Nucleus accumbens (tissue), 56 donors: ENCODE measurements at regions not wholly inside any gene's neighbourhood (a gene's known extent, or its start where the extent isn't known, plus 50 kb on each side); places are given as distances from the start of the nearest gene placed in this dataset.

ENCODE experiments used
- DNase-seq, 56 donors: peaks; one replicate each; lab custom pipeline; 2025; lab: John Stamatoyannopoulos, UW

DNA sequence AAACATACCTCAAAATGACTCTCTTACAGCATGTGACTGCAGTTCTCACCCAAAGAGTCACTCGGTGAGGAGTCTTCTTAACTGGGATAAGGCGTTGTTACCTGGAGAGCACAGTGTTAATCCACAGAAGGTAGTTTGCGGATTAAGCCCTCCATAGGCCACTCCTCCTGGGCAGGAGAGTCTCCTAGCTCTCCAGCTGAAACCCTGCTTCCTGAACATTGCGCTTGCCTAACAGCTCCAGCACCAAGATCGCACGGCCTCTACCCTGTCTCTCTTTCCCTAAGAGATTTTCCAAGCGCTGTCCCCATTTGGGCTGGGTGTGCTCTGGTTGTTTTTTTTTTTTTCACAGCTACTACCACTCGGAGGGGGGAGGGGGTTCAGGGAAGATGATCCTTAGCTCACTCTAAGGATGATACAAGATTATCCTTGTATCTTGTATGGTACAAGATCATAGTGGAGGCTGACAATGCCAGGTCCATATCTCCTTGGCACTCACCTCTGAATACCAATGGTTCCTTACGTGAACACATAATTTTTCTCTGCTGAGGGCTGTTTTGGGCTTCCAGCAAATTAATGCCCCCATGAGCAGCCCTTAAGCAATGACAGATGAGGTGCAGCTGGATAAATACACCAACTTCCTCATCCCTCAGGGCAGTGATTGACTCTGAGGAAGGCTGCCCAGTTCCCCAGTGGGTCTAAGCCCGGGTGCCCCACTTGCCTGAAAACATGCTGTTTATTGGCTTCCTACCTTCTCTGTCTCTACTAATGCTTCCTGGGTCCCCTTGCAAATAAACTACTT, 185.2 kb upstream of the TSC22D2 start:
- DNase-seq, result no peak

DNA sequence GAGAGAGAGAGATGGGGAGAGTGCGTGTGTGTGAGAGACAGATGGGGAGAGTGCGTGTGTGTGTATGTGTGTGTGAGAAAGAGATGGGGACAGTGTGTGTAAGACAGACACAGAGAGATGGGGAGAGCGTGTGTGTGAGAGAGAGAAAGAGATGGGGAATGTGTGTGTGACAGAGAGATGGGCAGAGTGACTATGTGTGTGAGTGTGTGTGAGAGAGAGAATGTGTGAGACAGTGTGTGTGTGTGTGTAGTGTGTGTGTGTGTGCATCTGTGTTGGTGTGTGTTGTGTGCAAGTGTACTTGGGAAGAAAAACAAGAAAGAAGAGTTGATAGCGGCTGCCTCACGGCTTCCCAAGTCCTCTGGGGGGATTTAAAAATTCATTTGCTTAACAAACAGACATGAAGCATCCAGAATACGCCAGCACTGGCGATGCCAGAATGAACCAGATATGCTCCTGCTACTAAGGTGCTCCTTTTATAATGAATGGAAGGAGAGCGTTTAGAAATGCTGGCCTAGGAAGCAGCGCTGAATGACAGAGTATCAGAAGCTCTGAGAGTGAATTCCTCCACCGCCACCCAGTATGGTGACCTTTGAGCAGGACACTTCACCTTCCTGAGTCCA, 186.1 kb upstream of the TSC22D2 start:
- no peak for DNase-seq

DNA sequence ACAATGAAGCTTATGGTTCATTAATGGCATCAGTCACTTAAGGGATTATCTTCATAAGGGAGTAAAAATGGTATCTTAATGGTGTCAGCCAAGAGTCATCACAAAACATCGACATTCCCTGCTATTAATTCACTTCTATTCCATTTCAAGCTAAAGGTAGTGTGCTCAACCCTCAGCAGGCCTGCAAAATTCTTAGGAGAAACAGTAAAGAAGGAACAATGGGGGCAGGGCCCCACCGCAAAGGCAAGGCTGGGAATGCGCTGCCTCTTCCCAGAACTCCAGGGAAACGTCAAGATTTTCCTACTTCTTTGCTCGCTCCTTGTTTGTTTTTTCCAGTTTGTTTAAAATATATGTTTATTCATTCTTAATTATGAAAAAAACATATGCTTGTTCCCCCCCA, 187.3 kb upstream of the TSC22D2 start:
- no peak for DNase-seq

DNA sequence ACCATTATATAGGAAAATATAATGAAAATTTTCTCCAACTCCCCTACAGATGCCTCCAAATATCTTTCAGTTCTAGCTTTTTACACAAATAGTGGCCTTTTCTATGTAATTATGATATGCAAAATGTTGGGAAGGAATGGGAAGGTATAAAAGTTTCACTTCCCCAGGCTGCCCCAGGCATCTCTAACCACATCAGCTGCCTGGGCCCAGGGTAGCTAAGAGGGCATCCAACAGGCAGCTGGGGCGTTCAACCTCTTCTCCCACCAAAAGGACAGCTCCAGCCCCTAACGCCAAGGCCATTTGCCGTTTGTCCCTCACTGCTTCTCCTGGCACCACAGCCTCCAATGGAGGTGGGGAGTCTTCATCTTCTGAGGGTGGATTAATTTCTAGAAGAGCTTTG, 188.1 kb upstream of the TSC22D2 start:
- no peak for DNase-seq

DNA sequence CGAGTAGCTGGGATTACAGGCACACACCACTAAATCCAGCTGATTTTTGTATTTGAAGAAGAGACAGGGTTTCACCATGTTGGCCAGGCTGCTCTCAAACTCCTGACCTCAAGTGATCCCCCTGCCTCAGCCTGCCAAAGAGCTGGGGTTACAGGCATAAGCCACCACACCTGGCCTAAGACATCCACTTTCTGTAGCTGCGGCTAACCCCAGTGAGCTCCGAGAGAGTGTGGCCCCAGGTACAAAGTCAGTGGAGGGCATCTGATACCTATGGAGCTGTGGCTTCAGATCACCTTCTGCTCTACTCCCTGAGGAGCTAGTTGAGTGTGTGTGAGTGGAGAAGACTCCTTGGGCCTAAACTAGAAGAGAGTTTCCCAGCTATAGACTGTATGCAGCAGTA, 189.3 kb upstream of the TSC22D2 start:
- no peak for DNase-seq

DNA sequence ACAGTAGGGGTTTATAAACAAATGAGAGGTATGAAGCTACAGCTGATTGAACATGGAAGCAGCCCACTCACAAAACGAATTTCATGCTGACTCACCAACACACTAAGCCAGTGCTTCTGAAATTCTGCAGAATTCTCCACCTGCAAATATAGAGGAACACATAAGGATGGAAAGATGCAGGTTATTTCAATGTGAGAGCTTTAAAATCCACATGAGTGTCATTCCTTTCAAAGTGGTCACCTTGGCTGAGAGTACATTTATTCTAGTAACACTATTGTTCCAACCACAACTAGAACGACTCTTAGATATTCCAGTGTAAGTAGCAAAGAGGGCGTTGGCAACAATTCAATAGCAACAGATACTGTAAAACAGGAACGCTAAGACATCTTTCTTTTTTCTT, 189.9 kb upstream of the TSC22D2 start:
- DNase-seq, result no peak

DNA sequence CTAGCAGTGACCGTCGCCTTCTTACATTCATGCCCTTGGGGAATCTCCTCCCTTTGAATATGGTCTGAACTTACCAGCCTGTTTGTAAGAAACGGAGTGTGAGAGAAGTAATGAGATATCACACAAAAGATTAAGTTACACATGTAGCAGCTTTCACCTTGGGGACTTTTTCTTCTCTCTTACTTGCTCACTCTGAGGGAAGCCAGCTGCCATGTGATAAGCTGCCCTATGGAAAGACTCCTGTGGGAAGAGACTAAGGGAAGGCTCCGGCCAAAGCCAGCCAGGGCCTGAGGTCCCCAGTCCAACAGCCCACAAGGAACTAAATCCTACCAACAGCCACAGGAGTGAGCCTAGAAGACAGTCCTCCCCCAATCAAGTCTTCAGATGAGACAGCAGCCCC, 190.4 kb upstream of the TSC22D2 start:
- DNase-seq, result no peak

DNA sequence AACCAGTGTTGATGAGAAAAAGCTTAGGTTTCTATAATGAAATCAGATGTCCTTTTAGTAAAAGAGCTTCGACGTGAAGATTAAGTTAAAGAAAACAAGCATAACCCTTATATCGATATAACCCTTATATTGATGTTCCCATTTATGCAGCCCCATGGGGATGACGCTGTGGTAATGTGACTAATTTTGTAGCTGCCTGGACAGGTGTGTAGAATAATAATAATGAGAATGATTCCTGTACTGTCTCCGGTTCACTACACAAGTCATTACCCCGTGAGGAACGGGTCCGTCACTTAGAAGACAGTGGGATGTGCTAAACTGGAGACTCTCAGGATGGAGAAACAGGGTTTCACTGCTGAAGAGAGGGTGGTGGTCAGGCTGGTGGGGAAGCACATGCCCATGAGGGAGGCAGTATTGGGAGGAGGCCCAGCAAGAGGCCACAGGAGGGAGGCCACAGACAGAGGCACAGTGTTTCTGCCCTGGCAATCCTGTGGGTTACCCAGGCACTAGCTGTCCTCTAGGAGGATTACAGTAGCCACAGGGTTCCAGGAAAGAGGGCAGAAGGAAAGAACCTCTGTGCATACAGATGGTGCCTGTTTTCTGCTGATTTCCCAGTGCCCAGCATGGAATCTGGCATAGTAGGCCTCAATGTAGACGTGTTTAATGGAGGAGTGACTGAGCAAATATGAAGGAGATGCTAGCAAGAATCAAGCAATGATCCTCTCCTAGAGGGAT, 191.1 kb upstream of the TSC22D2 start:
- no peak for DNase-seq

DNA sequence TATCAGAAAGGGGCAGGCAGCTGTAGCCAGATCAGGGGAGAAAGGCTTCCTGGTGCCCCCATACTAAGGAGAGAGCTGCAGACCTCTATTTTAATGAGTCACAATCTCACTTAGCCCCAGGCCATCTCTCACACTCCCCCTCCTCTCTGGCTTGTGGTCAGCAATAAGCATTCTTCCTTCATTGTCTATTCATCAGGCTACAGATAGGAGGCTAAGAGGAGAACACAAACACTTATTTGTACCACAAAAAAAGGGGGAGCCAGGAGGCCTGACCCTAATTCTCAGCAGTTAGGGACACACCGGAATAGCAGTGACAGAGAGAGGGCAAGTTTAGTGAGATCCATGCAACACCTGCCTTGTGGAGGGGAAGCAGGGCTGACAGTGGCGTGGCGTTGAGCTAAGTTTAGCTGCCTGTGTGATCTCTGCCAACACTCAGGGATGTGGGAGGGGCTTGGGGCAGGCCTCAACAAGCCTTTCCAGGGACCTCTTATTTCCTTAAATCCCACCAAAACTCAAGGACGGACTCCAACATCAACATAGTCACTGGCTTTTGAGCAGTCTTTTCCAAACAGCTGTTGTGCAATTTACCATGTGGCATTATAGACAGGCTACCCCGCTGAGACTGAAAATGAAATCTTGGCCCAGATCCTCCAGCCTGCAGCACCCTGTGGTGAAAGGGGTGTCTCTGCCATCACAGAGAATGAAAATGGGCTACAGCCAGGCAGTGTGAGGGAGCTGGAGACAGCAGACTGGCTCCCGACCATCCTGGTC, 191.9 kb upstream of the TSC22D2 start:
- peak in 4 of 56 donors; percentile 12 to 55 (median 26) for DNase-seq

DNA sequence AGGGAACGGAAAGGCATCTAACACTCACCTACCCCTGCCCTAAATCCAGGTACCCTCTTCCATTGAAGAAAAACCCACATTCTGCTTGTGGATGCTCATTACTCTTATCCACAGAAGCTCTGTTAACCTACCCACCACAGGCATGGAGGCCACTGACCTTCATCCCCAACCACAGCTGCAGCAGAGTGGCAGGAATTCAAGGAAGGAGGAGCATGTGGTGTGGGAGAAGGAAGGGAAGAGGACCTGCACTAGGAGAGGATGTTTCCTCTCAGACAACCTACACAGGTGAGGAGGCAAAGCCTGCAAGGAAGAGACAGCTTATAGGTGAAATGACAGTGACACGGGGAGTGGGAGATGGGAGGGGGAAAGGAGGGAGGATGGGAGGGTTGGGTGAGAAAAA, 192.5 kb upstream of the TSC22D2 start:
- no peak for DNase-seq

DNA sequence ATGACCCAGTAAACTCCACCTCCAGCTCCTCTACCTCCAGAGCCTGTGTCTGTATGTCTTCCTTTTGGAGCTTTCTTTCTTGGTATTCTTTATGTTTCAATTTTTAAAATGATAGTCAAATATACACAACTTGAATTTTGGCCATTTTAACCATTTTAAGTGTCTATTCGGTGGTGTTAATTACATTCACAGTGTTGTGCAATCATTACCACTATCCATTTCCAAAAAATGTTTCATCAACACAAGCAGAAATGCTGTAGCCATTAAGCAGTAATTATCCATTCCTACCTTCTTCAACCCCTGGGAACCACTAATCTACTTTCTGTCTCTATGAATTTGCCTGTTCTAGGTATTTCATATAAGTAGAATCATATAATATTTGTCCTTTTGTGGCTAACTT, 194.5 kb upstream of the TSC22D2 start:
- no peak for DNase-seq

DNA sequence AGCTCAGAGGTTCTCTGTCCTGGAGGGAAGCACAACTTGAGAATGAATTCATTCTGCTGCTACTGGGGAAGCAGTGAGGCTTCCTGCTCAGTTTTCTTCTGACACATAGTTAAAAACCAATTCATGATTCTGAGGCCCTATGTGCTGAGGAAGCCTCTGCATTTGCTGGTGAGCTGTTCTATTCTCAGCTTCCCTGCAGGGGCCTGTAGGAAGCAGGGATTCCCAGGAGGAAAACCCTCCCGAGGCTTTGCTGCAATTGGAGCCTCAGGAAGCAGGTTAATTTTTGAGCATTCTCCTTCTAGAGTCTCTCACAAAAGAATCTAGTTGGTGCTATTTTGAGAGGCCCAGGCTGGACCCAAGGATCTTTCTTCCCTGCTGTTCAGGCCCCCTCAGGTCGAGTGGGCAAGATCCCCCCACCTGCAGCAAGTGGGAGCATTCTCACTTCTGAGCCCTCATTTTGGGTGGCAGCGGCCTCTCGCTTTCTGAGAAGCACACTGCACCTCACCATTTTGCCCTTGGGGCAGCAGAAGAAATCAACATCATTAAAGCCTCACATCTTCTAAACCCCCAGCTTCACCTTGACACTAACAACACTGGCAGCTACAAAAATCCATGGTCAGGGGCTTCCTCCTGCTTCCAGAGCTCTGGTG, 197.5 kb upstream of the TSC22D2 start:
- peak in 2 of 56 donors; percentile 6 for DNase-seq

DNA sequence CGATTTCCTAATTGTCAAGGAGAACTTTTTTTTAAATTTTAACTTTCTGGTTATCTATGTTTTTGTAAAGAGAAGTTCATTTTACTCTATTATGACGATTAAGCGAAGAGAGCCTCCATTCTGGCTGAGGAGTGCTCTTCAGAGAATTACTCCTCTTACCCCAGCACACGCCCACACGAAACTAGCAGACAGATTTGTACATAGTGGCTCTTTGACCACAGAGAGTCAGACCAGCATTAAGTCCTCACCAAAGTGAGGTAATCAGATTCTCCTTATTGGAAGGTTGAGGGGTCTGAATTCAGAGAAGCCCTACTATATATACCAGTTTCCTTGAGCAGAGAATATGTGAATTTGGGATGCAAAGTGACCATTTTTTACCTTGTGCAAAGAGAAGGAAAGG, 204.8 kb upstream of the TSC22D2 start:
- DNase-seq, result no peak

DNA sequence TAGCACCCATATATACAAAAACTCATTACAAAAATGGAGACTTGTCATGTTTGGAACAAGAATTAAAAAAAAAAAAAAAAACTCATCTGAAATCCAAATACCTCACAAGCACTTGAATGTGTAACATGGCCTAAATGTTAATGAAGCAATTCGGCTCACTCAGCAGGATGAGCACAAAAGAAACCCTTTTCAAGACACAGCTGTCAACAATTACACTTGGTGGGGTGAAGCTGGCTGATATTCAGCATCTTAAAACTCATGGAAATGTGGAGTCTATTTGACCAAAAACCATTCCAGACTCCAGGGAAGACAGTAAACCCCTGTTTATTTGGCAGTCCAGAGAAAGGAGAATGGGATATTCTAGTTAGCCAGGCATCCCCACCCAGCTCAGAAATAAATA, 205.4 kb upstream of the TSC22D2 start:
- peak in 5 of 56 donors; percentile 4 to 20 (median 6) for DNase-seq

DNA sequence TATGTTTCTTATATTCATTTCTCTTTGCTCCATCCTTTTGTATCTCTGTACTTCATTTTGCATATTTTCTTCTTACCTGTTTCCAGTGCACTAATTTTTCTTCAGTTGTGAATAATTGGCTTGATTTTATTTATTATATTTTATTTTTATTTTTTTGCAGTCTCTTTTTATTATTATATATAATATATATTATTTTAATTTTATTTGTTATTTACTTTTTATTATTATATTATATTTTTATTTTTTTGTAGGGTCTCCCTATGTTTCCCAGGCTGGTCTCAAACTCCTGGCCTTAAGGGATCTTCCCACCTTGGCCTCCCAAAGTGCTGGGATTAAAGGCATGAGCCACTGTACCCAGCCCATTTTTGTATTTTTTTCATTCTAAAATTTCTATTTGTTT, 213.1 kb upstream of the TSC22D2 start:
- no peak for DNase-seq

DNA sequence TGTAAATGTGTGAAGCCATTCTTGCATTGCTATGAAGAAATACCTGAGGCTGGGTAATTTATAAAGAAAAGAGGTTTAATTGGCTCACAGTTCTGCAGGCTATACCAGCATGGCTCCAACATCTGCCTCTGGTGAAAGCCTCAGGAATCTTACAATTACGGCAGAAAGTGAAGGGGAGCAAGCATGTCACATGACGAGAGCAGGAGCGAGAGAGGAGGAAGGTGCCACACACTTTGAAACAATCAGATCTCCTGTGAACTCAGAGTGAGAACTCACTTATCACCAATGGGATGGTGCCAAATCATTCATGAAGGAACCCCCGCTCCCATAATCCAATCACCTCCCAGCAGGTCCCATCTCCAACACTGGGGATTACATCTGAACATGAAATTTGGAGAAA, 213.6 kb upstream of the TSC22D2 start:
- DNase-seq, result no peak

DNA sequence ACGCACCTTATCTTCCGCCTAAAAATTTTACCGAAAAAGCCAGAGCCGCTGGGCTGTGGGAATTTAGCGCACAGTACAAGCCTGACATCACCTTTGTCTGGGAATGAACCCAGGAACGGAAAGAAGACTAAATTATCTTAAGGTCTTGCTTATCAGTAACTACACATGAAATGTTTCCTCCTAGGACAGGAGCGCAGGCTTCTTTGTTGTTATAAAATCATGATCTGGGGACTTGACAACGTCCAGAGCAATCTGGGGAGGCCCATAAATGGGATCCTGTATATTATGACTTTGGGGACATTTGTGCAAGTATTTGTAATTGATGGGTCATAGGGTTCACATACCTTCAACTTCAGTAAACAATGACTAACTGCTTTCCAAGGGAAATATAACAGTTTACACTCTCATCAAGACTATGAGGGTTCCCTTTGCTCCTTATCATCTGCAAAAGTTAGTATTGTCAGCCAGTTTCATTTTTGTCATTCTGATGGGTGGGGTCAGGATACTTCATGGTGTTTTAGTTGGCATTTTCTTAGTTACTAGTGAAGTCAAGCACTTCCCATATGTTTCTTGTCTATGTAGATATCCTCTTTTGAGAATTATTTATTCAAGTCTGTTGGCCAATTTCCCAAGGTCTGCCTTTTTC, 213.9 kb upstream of the PFN2 start:
- peak in 1 of 56 donors; percentile 40 for DNase-seq

DNA sequence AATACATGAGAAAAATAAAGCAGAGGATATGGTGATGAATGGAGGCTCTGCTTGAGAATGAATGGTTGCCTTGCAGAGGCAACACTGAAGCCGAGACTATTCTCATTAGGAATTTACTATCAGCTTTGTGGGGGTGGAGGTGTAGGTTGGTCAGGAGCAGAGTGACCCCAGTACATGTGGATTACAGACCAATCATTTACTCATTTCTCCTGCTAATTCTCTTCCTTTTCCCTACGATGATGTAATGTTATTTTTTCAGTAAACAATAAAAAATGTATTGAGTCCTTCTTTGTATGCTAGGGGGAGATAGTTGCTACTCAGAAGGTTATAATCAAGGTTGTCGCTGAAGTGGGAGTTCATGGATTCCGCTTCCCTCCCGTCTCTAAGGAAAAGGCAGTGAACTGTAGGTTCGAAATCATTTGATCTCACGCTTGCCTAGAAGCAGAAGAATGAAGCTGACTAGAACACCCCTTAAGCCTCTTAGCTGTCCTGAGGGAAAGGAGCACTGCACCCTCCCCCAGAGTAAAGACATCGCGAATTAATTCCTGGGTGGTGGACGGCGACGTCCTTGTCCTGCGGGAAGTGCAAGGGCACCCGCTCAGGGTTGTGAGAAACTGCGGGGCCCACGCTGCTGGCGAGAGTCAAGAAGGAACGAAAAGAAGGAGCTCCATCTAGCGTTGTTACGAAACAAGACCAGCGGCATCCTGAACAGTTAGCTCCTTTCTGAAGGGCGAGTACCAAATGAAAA, 213.2 kb upstream of the PFN2 start:
- DNase-seq, result peak in 54 of 56 donors; percentile 9 to 88 (median 66)

DNA sequence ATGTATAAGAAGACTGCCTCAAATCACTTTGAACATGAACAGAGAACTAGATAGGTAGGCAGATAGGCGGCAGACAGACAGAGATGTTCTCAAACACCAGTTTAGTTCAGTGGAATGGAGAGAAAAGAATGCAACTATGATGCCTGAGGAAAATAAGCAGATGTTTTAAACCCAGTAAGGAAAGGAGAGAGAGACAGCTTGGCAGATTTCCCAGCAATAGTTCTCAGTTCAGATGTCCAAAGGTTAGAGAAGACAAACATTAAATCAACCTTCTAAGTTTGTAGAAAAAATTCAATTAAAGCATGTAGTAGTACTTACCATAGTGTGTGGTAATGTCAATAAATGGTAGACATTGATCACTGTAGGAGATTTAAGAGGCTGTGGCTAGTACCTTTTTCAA, 209.6 kb upstream of the PFN2 start:
- no peak for DNase-seq
